Skeletal muscle cell (primary cell): ENCODE measurements at regions not wholly inside any gene's neighbourhood (a gene's known extent, or its start where the extent isn't known, plus 50 kb on each side); places are given as distances from the start of the nearest gene placed in this dataset.
"Not testable (repeated sequence)": the region's sequence is repeated elsewhere in the genome, so short reads cannot be mapped to it uniquely, and the experiment has no call there.

Experiments used
- DNase-seq: peaks from one replicate; pipeline ENCODE4 v3.0.0-alpha.2; 2010; ENCODE audit warnings: low read depth
- H3K4me3 ChIP-seq: 2 replicates; pipeline ENCODE4 v1.5.1; 2011; ENCODE audit warnings: low read depth, mild to moderate bottlenecking, control low read depth, low read length, moderate library complexity

DNA sequence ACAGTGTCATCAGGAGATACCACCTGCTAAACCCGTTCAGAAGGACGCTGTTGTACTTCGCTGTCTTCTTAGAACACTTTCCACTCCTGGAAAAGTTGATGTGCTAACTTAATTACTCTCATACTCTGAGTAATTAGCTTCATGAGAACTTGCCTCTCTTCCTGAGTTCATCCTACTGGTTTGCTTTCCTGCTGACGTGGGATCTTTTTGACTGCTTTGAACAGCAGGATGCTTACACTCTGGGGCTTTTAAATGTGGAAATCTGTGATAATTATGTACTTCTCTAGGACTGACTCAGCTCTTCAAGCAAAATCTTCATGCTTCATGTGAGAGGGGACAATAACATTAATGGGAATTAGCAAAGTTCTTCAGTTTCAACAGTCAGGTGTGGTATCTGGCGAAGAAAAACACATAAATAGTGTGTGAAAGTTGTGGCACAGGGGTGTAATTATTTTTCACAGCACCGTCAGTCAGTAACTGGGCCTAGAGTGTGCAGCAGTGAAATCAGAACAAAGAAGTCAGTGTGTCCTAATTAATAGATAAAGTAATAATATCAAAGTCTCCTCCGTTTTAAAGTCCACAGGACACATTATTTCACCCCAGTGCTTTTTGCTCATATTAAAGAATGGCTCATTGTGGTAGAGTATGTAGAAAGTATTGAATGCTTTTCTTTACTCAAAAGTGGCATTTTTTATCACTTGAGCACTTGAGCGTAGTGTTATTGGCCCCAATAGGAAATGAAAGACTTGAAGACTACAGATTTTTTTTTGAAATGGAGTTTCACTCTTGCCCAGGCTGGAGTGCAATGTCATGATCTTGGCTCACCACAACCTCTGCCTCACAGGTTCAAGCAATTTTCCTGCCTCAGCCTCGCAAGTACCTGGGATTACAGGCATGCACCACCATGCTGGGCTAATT is 140.9 kb upstream of the DMRT1 start:
- DNase-seq, result no peak

DNA sequence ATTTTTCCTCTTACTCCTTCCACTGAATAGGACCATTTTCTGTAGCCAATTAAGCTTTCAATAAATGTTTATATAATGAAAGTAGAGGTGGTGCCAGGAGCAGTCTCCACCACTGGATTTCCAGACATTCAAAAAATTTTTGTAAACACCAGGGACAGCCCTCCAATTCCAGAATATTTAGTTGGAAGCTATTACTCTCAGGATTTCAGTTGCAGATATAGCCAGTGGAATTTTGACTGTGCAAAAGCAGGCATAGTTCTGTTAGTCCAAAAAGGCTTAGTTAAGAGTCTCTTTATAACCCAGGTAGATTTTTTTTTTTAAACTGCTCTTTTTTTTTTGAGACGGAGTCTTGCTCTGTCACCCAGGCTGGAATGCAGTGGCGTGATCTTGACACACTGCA is 138.1 kb upstream of the DMRT1 start:
- DNase-seq, result no peak

More for the DNA sequence above, 140.9 kb upstream of the DMRT1 start:
- H3K4me3 ChIP-seq, result no peak overlapping the region

DNA sequence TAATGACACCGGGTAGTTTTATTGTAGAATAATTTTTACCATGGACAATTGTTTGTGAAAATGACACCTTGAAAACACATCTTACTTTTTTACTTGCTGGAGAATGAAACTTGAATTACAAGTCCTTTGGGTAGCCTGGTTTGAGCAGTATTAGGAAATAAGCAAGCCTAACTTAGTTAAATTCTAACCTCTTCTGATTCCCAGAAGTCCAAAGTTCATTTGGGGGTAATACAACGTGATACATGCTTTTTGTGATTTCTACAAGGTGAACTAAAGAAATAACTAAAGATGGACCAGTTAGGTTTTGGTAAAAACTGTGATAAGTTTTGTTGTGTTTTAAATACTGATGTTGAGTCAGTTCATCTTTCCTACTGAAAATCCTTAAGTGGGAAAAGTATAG is 135.4 kb upstream of the DMRT1 start:
- no peak for DNase-seq
- no peak overlapping the region for H3K4me3 ChIP-seq

More for the DNA sequence above, 138.1 kb upstream of the DMRT1 start:
- H3K4me3 ChIP-seq, result no peak overlapping the region

DNA sequence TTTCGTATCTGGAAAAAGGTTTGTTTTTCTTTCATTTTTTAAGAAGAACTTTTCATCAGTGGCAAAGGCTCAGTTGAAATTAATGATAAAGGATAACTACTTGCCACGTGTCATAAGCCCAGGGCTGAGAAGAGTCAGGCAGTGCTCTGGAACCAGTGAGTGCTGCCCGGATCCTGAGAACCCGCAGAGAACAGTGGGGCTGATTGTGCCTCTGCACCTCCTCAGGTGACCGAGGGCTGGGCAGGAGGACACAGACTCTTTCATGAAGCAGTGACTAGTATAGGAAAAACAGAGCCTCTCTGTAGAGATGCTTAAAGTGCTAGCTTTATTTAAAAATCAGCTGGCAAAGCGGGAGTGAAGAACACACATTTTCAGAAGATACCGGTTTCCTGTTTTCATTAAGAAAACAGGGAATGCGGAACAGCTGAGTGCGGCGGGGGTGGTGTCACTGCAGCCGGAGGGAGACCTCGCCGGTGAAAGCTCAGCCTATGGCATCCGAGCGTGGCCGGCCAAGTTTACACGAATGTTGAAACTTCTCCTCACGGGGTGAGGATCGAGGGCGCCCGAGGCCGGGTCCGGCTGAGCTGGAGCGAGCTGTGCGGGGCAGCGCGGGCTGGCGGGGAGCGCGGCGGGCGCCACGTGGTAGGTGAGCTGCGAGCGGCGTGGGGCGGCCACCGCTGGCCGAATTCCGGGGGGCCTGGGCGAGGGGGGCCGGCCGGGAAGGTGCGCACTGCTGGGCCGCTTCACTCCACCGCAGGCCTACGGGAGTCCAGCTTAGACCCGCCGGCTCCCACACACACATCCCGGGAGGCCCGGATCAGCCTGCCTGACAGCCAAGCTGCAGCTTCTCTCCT is 134.7 kb upstream of the DMRT1 start:
- peak overlapping the region; percentile 46 for H3K4me3 ChIP-seq
- DNase-seq, result peak; percentile 34

DNA sequence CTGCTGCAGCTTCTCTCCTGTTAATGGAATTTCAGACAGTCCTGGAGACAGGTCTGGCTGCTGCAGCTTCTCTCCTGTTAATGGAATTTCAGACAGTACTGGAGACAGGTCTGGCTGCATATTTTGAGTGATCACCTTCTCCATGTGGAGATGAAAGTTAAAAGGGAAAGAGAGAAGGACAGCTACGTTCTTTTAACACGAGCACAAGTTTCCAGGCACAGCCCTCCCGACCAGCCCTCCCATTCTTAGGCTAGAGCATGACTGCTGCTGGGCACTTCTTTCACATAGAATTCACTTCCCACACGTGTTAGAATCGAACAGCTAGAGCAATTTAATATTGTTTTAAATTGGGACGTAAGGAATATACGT is 133.3 kb upstream of the DMRT1 start:
- H3K4me3 ChIP-seq, result peak overlapping the region; percentile 29
- no peak for DNase-seq

DNA sequence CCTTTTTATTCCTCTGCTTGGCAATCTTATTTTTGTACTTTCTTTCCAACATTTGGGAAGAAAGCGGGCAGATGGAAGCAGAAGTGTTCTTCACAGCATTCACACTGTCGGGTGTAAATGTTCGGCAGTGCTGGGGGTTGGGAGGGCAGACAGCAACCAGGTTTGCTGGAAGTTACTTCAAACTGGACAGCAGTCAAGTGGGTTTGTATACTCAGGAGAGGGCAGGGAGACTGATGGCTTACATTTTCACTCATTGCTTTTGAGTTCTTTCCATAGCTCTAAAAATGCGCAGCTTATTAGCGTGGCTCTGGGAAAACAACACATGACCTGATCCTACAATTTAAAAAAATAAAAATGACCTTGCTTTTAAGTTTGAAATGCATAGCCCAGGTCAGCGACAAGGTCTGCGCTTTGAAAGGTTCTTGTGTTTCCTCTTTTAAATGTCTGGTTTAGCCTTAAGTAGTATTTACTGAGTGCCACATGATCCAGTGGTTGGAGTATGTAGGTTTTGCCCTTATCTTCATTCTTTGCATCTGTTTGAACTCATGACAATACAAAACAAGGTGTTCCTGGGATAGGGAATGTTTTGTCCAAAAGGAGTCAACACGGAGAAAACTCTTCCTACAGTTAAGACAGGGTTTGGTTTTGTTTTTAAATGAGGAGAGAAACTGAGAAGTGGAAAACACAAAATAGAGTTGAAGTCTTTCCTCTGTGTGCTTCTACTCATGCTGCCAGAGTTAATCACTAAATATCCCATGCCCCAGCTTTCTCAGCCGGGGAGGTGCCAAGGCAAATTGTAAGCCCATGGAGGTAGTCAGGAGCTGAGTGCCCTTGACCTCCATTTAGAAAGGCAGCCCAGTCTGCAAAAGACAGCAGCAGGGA is 132.7 kb upstream of the DMRT1 start:
- peak overlapping the region; percentile 29 for H3K4me3 ChIP-seq
- DNase-seq, result no peak

DNA sequence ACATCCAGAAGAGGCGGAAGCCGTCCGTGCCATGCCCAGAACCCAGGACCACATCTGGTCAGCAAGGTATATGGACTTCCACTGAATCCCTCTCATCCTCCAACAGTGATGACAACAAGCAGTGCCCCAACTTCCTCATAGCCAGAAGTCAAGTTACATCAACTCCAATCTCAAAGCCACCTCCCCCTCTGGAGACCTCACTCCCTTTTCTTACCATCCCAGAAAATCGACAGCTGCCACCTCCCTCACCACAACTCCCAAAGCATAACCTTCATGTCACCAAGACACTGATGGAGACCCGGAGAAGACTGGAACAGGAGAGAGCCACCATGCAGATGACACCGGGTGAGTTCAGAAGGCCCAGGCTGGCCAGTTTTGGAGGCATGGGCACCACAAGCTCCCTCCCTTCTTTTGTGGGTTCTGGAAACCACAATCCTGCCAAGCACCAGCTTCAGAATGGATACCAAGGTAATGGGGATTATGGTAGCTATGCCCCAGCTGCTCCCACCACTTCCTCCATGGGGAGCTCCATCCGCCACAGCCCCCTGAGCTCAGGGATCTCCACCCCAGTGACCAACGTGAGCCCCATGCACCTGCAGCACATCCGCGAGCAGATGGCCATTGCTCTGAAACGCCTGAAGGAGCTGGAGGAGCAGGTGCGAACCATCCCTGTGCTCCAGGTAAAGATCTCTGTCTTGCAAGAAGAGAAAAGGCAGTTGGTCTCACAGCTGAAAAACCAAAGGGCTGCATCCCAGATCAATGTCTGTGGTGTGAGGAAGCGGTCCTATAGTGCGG is 130.3 kb upstream of the DMRT1 start:
- H3K4me3 ChIP-seq, result no peak overlapping the region
- no peak for DNase-seq

DNA sequence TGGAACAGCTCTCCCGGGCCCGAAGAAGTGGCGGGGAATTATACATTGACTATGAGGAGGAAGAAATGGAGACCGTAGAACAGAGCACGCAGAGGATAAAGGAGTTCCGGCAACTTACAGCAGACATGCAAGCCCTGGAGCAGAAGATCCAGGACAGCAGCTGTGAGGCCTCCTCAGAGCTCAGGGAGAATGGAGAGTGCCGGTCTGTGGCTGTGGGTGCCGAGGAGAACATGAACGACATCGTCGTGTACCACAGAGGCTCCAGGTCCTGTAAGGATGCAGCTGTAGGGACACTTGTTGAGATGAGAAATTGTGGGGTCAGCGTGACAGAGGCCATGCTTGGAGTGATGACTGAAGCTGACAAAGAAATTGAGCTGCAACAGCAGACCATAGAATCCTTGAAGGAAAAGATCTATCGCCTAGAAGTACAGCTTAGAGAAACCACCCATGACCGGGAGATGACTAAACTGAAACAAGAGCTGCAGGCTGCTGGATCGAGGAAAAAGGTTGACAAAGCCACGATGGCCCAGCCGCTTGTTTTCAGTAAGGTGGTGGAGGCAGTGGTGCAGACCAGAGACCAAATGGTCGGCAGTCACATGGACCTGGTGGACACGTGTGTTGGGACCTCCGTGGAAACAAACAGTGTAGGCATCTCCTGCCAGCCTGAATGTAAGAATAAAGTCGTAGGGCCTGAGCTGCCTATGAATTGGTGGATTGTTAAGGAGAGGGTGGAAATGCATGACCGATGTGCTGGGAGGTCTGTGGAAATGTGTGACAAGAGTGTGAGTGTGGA is 129.5 kb upstream of the DMRT1 start:
- no peak overlapping the region for H3K4me3 ChIP-seq
- DNase-seq, result no peak

DNA sequence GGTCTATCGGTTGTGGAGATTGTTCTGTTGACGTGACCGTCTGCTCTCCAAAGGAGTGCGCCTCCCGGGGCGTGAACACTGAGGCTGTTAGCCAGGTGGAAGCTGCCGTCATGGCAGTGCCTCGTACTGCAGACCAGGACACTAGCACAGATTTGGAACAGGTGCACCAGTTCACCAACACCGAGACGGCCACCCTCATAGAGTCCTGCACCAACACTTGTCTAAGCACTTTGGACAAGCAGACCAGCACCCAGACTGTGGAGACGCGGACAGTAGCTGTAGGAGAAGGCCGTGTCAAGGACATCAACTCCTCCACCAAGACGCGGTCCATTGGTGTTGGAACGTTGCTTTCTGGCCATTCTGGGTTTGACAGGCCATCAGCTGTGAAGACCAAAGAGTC is 128.9 kb upstream of the DMRT1 start:
- DNase-seq, result no peak
- H3K4me3 ChIP-seq, result no peak overlapping the region

DNA sequence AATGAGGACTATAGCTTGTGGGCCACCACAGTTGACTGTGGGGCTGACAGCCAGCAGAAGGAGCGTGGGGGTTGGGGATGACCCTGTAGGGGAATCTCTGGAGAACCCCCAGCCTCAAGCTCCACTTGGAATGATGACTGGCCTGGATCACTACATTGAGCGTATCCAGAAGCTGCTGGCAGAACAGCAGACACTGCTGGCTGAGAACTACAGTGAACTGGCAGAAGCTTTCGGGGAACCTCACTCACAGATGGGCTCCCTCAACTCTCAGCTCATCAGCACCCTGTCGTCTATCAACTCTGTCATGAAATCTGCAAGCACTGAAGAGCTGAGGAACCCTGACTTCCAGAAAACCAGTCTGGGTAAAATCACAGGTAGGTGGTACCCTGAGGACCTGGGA is 128.4 kb upstream of the DMRT1 start:
- no peak for DNase-seq
- H3K4me3 ChIP-seq, result no peak overlapping the region

DNA sequence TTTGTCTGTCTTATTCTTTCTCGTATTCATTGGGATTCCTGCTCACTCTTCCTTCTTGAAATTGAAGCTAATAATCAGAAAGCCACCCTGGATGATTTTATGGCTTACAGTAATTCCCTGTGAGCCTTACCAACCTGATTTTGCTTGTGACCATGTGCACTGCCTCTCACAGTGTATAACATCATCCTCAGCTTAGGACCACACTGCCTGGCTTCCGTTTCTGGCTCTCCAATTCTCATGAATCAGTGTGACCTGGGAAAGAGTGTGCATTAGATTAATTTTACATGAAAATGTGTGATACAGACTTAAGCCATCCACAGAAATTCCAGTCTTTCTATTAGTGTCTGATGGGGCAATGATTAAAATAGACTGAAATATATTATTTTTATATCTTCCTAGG is 126.8 kb upstream of the DMRT1 start:
- no peak overlapping the region for H3K4me3 ChIP-seq
- DNase-seq, result no peak

DNA sequence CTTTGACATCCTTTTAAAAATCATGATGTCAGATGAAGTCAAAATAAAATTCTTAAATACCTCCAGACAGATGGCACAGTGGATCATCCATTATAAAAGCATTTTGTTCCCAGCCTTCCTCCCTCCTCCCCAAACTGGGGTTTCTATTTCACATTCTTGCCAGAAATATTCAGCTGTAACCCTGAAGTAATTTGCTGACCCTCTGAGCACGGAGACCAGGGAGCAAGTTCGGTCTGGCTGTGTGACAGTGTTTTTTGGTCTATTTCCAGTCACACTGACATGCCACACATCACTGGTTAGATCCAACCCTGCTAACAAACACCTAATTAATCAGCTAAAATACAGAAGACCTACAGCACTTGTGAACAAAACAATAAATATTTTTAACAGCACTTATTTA is 126.2 kb upstream of the DMRT1 start:
- no peak overlapping the region for H3K4me3 ChIP-seq
- no peak for DNase-seq

DNA sequence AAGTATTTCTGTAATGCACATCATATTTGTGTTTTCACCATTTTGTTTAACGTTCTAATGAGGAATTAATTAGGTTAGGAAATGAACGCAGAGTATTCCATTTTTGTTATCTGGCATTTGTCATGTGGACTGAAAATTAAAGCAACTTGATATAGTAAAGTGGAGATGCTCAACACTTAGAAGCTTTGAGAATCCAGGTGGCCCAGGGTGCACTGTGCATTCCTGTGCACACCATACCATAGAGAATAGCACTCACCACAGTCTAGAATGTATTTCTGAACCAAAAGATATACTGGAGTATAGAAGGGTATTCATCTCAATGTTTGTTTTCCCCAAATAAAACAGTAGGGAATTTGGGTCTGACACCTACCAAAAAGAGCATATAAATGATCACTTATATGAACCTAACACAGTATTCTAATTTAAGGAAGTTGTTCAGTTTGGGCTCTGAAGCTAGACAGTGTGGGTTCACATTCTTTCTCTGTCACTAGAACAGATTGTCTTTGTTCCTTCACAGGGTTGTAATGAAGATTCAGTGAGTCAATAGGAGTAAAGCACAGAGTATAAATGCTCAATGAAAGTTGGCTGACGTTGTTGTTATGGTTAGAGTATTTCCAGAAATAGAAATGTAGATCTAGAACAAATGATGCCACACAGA is 125.6 kb upstream of the DMRT1 start:
- DNase-seq, result no peak
- H3K4me3 ChIP-seq, result no peak overlapping the region

DNA sequence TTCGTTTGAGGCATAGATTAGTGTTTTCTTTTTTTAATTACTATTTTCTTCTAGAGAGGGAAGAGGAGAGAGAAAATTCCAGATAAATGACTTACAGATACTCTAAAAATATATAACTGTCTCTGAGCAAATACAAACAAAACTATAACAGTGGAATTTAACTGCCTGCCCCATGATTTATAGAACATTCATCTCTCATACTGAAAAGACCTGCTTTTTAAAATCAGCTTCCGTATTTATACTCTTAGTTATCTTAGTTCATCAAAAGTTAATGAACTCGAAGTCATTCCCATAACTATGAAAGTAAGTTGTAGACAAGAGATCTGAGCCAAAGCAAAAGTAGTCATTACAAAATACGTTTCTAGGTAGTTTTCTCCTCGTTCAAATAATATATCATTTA is 123.8 kb upstream of the DMRT1 start:
- H3K4me3 ChIP-seq, result no peak overlapping the region

DNA sequence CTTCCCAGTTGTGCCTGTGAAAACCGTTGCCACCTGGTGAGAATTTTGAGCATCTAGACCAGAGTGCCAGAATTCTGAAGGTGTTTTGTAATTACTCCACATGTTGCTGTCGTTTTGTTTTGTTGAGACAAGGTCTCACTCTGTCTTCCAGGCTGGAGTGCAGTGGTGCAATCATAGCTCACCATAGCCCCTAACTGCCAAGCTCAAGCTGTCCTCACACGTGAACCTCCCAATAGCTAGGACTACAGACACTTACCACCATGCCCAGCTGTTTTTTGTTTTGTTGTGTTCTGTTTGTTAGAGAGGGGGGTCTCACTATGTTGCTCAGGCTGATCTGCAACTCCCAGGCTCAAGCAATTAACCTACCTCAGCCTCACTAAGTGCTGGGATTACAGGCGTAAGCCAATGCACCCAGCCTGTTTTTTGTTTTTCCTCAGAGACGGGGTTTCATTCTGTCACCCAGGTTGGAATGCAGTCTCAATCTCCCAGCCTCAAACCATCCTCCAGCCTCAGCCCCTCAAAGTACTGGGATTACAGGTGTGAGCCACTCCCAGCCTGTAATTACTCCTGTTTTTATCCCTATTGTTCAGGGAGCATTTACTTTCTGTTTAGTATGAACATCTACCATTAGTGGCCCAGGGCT is 121.1 kb upstream of the DMRT1 start:
- DNase-seq, result no peak
- no peak overlapping the region for H3K4me3 ChIP-seq

More for the DNA sequence above, 123.8 kb upstream of the DMRT1 start:
- DNase-seq, result no peak

DNA sequence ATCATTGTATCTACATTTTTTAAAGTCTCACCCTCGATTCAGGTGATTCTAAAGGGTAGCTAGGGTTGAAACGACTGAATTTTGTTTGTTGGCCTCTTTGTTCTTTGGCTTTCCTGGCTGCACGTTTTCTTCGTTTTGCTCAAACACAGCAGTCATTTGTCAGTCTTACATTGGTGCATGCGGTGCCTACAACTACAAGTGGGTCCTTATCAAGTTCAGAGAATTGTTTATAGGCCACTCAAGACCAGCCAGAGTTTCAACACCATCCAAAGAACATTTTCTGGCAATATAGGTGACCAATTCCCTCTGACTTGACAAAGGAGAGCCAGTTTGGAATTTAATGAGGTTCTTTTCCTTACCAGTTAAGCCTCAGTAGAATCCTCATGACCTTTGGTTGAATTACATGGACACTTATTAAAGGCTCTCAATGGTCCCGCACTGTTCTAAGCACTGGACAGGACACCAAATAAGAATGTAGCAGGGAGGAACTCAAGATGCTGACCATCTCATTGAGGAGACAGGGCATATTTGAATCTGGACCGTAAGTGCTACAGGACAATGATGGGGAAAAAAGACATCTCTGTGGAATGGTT is 119.0 kb upstream of the DMRT1 start:
- no peak for DNase-seq
- H3K4me3 ChIP-seq, result no peak overlapping the region

DNA sequence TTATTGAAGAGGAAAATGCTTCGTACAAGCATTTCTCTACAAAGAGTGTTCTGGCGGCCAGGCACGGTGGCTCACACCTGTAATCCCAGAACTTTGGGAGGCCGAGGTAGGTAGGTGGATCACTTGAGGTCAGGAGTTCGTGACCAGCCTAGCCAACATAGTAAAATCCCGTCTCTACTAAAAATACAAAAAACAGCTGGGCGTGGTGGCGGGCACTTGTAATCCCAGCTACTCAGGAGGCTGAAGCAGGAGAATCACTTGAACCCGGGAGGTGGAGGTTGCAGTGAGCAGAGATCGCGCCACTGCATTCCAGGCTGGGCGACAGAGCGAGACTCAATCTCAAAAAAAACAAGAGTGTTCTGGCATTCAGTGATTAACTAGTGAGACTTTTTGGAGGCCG is 117.0 kb upstream of the DMRT1 start:
- DNase-seq, result not testable (repeated sequence)

More for the DNA sequence above, 117.0 kb upstream of the DMRT1 start:
- H3K4me3 ChIP-seq, result not testable (repeated sequence)
